ENCODE measurements at regions not wholly inside any gene's neighbourhood (a gene's known extent, or its start where the extent isn't known, plus 50 kb on each side); places are given as distances from the start of the nearest gene placed in this dataset.

DNA sequence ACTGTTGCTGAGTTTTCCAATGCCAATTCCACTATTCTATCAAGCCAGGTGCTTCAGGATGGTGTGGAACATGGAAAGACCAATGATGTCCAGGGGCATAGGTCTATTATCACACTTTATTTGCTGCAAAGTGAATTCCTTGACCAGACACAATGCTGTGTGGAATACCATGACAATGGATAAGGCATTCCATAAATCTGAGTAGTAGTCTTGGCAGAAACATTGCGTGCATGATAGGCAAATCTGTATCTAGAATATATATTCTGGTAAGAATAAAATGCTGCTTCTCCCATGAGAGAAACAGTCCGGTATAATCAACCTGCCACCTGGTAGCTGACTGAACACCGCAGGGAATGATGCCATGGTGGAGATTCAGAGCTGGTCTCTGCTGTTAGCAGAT is 70.0 kb upstream of the ALDH1A3 start:
- TF ChIP-seq CTCF (IDR thresholded peaks at IDR 0.05; ENCODE audit: borderline replicate concordance, extremely low read depth, low read length, poor library complexity, severe bottlenecking) = no peak
- TF ChIP-seq EZH2 (IDR thresholded peaks at IDR 0.05; ENCODE audit: borderline replicate concordance, low read depth, low read length, severe bottlenecking) = no peak

DNA sequence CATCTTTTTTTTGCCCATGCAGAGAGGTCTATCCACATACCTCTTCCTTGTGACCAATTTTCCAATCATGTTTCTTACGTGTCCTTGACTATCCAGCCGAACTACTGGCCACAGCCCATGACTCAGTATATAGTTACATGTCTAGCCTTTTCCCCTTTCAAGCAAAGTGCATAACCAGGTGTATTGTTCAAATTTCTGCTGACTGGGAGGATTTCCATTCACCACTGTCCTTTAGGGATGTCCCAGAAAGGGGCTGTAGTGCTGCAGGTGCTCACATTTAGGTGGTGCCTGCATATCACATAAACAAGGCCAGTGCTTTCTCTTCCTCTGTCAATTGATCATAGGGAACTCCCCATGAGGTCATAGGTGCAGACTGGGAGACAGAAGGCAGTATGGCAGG is 69.4 kb upstream of the ALDH1A3 start:
- no peaks in the 10 kb centered on the region for H3K4me1 ChIP-seq (ENCODE audit: insufficient read depth, low read length)
- no peak overlapping the region for H3K4me3 ChIP-seq (ENCODE audit: low read depth in 1 of 2, low read length in 2 of 2)
- H3K27me3 ChIP-seq (ENCODE audit: insufficient read depth, low read length, poor library complexity) = no peaks in the 10 kb centered on the region
- no peak overlapping the region for H3K27ac ChIP-seq (ENCODE audit: low read length)
- no peak overlapping the region for H2AFZ ChIP-seq (ENCODE audit: low read depth, low read length)
- no peaks in the 10 kb centered on the region for H4K20me1 ChIP-seq (ENCODE audit: insufficient read depth, low read length)
- TF ChIP-seq EZH2 (IDR thresholded peaks at IDR 0.05; ENCODE audit: borderline replicate concordance, low read depth, low read length, severe bottlenecking) (no peak), CTCF (IDR thresholded peaks at IDR 0.05; ENCODE audit: borderline replicate concordance, extremely low read depth, low read length, poor library complexity, severe bottlenecking) (no peak)
- ATAC-seq (ENCODE audit: insufficient read depth, low read depth) (no peak), DNase-seq (no peak)
- H3K9ac ChIP-seq (ENCODE audit: low read depth, low read length) = no peak overlapping the region
- peaks cover 9% of the 10 kb centered on the region for H3K9me3 ChIP-seq (ENCODE audit: insufficient read depth, low read length, severe bottlenecking)
- no peaks in the 10 kb centered on the region for H3K36me3 ChIP-seq (ENCODE audit: insufficient read depth, low read length)
- H3K4me2 ChIP-seq (ENCODE audit: insufficient read depth, low read length) = no peak overlapping the region
- H3K79me2 ChIP-seq (ENCODE audit: insufficient read depth, low read length) = no peaks in the 10 kb centered on the region

More for the DNA sequence above, 70.0 kb upstream of the ALDH1A3 start:
- Histone ChIP-seq H3K79me2 (ENCODE audit: insufficient read depth, low read length) (no peaks in the 10 kb centered on the region), H3K9me3 (ENCODE audit: insufficient read depth, low read length, severe bottlenecking) (peaks cover 9% of the 10 kb centered on the region), H3K36me3 (ENCODE audit: insufficient read depth, low read length) (no peaks in the 10 kb centered on the region), H3K4me1 (ENCODE audit: insufficient read depth, low read length) (no peaks in the 10 kb centered on the region), H3K27me3 (ENCODE audit: insufficient read depth, low read length, poor library complexity) (no peaks in the 10 kb centered on the region), H3K4me2 (ENCODE audit: insufficient read depth, low read length) (no peak overlapping the region), H2AFZ (ENCODE audit: low read depth, low read length) (no peak overlapping the region), H3K9ac (ENCODE audit: low read depth, low read length) (no peak overlapping the region), H4K20me1 (ENCODE audit: insufficient read depth, low read length) (no peaks in the 10 kb centered on the region), H3K27ac (ENCODE audit: low read length) (no peak overlapping the region), H3K4me3 (ENCODE audit: low read depth in 1 of 2, low read length in 2 of 2) (no peak overlapping the region)
- DNase-seq (no peak), ATAC-seq (ENCODE audit: insufficient read depth, low read depth) (no peak)

DNA sequence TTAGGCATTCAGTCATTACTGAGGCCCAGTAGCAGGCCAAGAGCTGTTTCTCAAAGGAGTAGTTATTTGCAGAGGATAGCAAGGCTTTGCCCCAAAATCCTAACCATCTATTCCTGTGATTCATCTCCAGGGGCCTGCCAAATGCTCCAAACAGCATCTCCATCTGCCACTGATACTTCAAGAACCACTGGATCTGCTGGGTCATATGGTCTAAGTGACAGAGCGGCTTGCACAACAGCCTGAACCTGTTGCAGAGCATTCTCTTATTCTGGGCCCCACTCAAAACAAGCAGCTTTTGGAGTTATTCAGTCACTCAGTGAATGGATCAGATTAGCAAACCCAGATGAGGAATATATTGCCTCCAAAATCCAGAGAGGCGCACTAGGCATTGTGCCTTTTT is 68.8 kb upstream of the ALDH1A3 start:
- H3K79me2 ChIP-seq (ENCODE audit: insufficient read depth, low read length) = no peaks in the 10 kb centered on the region
- H3K4me1 ChIP-seq (ENCODE audit: insufficient read depth, low read length) = no peaks in the 10 kb centered on the region
- no peaks in the 10 kb centered on the region for H3K27me3 ChIP-seq (ENCODE audit: insufficient read depth, low read length, poor library complexity)
- no peaks in the 10 kb centered on the region for H4K20me1 ChIP-seq (ENCODE audit: insufficient read depth, low read length)
- TF ChIP-seq CTCF (IDR thresholded peaks at IDR 0.05; ENCODE audit: borderline replicate concordance, extremely low read depth, low read length, poor library complexity, severe bottlenecking) (no peak), EZH2 (IDR thresholded peaks at IDR 0.05; ENCODE audit: borderline replicate concordance, low read depth, low read length, severe bottlenecking) (no peak)
- no peak overlapping the region for H3K27ac ChIP-seq (ENCODE audit: low read length)
- no peak overlapping the region for H3K4me2 ChIP-seq (ENCODE audit: insufficient read depth, low read length)
- no peak for DNase-seq
- peaks cover 9% of the 10 kb centered on the region for H3K9me3 ChIP-seq (ENCODE audit: insufficient read depth, low read length, severe bottlenecking)
- ATAC-seq (ENCODE audit: insufficient read depth, low read depth) = no peak
- H3K4me3 ChIP-seq (ENCODE audit: low read depth in 1 of 2, low read length in 2 of 2) = no peak overlapping the region
- no peak overlapping the region for H2AFZ ChIP-seq (ENCODE audit: low read depth, low read length)
- no peak overlapping the region for H3K9ac ChIP-seq (ENCODE audit: low read depth, low read length)
- H3K36me3 ChIP-seq (ENCODE audit: insufficient read depth, low read length) = no peaks in the 10 kb centered on the region

- Histone ChIP-seq H3K4me2 (ENCODE audit: insufficient read depth, low read length) (no peak overlapping the region), H3K9me3 (ENCODE audit: insufficient read depth, low read length, severe bottlenecking) (peaks cover 5% of the 10 kb centered on the region), H3K4me3 (ENCODE audit: low read depth in 1 of 2, low read length in 2 of 2) (no peak overlapping the region), H3K36me3 (ENCODE audit: insufficient read depth, low read length) (no peaks in the 10 kb centered on the region), H3K27me3 (ENCODE audit: insufficient read depth, low read length, poor library complexity) (no peaks in the 10 kb centered on the region), H2AFZ (ENCODE audit: low read depth, low read length) (no peak overlapping the region), H3K4me1 (ENCODE audit: insufficient read depth, low read length) (no peaks in the 10 kb centered on the region), H3K79me2 (ENCODE audit: insufficient read depth, low read length) (no peaks in the 10 kb centered on the region), H4K20me1 (ENCODE audit: insufficient read depth, low read length) (no peaks in the 10 kb centered on the region), H3K27ac (ENCODE audit: low read length) (no peak overlapping the region), H3K9ac (ENCODE audit: low read depth, low read length) (no peak overlapping the region)
- TF ChIP-seq EZH2 (IDR thresholded peaks at IDR 0.05; ENCODE audit: borderline replicate concordance, low read depth, low read length, severe bottlenecking) = no peak
- no peak for TF ChIP-seq CTCF (IDR thresholded peaks at IDR 0.05; ENCODE audit: borderline replicate concordance, extremely low read depth, low read length, poor library complexity, severe bottlenecking)
- DNase-seq (peak; percentile 7), ATAC-seq (ENCODE audit: insufficient read depth, low read depth) (peak; percentile 54; the same call in 1 of the 3 replicates)
Observed at GRCh38 chr15:100812802-100813201, 66.8 kb upstream of the ALDH1A3 start.
